AG20443 (cell line): ENCODE measurements at regions not wholly inside any gene's neighbourhood (a gene's known extent, or its start where the extent isn't known, plus 50 kb on each side); places are given as distances from the start of the nearest gene placed in this dataset.

Experiments used
- DNase-seq: peaks from one replicate; pipeline ENCODE4 v3.0.0; 2012; ENCODE audit warnings: low spot score, mixed read lengths

DNA sequence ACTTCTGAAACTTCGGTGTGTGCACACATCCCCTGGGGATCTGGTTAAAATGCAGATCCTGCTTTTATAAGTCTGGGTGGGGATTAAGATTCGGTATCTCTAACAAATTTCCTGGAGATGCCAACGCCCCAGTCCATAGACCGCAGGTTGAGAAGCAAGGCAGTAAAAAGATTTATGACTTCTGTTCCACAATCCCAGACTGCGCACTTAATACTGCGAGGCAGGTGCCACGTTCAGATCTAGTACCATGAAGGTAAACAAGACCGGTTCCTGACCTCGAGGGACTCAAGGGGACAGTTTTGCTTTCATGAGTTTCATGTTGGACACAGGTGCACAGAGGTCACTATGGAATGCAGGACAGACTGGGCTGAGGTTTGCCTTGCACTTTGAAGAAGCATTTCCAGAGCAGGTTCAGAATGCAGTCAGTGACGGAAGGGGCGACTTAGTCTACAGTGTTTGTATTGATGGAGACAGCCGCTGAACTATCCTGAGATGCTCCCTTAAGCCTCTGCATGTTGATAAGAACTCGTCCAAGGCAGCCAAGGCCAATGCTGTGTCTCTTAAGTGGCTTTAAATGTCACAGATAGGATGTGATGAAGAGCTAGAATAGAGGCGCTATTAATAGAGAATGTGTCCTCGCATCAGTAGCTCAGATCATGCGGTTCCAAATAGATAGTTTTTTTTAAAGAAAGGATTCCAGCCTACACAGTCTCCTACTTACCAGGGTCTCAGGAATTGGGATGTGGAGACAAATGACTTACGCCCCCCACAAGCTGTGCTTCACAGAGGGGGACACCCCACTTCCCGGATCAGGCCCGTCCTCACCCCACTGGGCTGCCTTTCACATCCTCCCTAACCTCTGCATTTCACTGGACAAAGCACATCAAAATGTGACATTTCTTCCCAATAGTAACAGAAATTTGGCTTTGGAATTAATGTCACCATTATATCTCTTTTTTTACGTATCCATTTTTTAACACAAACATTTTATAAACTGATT is 97.1 kb upstream of the IRS2 start:
- no peak for DNase-seq

DNA sequence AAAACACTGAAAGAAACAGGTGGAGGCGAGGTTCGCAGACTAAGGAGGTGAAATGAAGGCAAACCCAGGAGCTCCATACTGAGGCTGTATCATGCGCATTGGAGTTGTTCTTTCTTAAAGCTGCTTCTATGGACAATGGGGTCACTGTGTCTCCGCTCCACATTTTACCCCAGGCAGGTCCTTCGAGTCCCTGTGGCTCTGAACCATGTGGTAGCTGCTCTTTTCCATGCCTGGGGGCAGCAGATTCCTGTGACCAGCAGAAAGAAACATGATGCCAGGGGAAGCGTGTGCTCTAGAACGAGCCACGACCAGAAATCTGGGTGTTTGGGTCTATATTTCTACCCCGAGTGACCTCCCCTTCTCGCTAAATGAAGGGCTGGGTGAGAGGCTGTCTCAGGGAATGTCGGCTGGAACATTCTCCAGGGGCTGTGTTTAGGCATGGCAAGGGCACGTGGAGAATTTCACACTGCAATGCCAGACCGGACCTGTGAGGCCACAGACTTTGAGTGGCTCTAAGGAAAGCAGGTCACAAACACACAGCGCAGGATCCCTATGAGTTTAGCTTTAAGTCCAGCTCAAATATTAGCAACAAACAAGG is 95.7 kb upstream of the IRS2 start:
- DNase-seq, result no peak

DNA sequence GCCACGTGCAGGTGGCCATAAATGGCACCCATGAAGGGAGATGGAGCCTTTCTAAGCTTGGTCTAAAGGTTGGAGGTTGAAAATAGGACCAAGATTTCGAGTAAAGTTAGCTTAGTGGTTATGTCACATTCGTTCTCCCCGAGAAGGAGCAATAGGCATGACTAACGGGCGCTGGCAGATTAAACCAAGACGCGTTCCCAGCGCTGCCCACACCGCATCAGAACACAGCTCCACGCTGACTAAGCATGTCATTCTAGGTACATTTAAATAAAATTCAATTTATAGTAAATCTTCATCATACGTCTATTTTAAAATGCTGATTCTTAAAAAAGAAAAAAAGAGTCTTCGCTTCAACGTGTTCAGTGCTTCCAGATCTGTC is 95.0 kb upstream of the IRS2 start:
- DNase-seq, result no peak

DNA sequence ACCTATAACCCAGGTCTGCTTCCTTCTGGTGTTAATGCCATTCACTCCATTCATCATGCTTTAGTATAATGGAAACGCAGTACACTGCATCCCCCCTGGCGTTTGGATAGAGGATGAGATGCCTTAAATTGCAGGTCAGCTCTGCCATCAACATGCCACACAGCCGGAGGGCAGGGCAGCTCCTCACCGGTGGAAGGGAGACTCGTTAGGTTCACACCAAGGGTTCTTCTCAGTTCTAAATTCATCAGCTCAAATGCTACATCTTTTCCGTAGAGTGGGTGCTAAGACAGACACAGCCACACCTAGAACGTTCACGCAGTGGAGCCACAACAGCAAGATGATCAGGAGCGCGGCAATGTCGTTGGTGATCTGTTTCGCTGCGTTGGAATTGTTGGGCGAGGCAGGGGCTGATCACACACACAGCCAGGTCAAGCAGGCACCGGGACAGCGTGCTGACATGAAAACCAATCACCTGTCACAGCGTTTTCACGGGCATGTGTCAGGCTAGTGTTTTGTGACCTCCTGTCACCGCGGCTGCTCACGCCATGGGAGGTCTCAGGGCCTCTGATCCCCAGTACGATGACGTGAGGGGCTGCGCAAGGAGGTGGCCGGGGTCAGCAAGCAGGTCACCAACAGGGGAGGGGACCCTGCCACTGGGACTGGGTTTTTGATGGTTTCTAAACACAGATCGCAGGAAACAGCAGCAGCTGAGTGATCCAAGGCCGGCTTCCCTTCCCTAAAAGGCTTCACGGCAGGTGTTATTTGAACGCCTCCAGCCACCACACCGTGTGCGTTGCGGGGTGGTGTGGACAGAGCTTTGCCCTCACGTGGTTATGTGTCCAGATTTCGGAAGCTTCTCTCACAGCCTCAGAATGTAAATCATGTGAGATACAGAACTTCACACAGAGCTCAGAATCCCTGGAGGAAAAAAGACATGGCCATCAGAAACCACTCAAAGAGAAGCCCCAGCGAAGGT is 94.3 kb upstream of the IRS2 start:
- DNase-seq, result no peak

DNA sequence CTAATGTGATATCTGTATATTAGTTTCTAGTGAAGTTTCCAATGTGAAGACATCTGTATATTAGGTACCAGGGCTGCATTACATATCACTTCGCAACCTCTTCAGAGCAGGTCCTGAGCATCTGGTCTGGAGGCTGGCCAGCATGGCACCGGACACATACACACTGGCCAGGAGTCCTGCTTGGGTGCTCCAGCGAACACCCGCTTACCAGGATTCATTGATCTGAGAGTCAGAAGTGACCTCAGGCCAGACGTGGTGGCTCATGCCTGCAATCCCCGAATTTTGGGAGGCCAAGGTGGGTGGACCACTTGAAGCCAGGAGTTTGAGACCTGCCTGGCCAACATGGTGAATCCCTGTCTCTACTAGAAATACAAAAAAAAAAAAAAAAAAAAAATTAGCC is 93.0 kb upstream of the IRS2 start:
- no peak for DNase-seq

DNA sequence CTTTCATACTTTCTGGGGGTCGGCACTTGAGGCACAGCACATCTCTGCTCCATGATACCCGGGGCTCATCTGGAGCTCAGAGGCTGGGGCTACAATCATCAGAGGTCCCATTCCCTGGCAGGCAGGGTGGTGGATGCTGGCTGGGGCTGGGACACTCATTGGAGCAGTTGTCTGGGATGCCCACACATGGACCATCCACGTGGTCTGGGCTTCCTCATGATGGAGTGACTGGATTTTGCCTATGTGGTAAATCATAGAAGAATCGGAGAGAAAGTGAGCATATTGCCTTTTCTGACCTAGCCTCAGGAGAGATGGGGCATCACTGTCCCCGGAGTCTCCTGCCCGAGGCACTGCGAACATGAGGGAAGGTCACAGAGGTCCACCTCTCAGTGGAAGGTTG is 91.4 kb upstream of the IRS2 start:
- no peak for DNase-seq

DNA sequence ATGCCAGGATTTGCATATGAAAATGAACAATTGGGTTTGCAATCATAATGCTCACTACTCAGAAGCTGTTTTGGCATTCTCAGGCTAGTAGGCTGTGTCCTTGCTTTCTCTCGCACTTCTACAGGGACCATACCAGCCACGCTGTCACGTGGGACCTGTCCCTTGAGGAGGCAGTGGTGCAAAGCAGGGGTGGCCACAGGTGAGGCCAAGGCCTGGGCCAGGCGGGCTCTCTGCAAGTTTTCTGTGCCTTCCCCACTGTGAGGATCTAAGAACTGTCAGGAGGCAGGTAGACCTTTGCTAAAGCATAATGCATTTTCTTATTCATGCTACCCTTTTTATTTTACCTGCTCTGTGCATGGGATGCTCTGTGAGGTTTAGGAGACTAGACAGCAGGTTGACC is 89.4 kb upstream of the IRS2 start:
- no peak for DNase-seq

DNA sequence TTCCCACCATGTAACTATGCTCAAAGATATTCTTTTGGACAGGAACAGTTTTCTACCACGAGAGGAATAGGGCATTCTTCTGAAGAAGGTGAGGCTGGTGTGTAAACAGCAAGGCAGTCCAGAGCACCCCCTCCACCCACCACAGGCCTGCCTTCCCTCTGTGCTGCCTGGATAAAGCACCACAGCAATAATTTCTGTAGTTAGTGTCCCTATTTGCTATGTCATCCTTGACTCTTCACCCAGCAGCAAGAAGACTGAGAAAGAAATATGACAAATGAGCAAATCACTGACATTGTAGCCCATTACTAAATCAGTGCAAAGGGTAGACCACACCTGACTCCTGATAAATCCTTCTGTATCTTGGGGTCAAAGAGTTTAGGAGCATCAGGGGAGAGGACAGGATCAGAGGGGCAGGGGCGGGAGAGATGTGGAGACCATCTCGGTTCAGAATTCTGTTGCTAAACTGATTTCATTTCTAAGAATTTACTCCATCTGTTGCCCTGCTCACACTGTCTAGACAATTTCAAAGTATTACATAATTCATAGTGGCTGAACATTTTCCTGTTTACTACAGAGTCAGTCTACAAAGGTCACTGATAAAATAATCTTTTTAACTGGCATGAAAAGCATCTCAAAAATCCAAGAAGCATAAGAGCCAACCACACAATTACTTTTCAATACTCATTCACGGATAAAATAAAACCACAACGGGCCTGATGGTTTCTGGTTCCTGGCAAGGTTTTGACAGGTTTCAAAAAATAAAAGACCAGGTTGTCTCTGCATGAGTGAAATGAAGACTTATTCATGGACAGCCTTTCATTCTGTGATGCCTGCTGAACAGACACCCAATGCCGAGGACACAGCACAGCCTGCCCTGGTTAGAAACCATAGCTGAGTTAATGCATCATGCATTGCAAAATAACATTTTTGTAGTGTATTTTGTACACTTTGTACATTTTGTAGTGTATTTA is 88.4 kb upstream of the IRS2 start:
- DNase-seq, result peak; percentile 64

DNA sequence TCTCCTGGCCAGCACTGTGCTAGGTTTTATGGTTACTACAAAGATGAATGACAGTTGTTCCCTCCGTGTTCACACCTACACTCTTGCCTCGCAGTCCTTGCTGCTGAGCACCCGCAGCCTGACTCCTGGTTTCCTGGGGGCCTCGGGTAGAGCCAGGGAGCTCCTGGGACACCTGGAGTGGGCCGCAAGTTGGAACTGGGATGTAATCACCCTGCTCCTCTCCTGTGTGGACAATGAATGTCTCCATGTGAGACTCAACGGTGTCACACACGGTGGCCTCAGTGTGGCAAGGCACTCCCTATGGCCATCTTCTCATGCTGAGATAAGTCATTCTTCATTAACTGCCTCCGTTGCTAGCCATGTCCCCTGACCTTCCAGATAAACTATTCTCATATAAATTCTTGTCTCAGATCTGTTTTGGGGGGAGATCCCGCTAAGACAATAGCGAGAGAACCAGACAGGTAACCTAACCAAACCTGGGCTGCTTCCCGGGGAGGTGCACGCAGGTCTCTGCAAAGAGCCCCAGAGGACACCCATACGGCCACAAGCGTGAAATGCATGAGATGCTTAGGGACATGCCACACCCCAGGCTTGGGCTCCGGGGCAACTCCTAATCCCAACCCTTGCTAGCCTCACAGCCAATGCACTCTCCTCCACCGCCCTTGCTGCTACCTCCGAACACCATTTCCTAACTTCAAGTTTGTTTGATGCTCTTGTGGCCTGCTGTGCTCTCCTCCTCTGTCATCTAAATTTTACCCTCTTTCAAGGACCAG is 87.2 kb upstream of the IRS2 start:
- no peak for DNase-seq

DNA sequence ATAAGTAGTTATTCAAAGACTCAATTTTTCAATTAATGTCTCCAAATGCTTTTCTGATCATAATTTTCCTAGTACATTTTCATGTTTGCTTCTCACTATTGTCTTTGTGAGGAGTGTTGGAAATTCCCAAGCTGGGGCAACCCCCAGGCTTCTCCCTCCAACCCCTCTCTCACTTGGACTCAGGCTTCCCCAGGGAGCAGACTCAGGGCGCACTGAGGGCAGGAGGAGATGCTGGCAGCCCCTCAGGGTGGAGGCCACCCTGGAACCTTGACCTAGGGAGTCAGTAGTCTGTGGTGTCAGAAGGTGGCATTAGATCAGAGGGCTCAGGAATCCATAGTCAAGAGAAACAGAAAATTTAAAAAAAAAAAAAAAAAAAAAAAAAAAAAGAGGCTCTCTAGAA is 86.5 kb upstream of the IRS2 start:
- no peak for DNase-seq

DNA sequence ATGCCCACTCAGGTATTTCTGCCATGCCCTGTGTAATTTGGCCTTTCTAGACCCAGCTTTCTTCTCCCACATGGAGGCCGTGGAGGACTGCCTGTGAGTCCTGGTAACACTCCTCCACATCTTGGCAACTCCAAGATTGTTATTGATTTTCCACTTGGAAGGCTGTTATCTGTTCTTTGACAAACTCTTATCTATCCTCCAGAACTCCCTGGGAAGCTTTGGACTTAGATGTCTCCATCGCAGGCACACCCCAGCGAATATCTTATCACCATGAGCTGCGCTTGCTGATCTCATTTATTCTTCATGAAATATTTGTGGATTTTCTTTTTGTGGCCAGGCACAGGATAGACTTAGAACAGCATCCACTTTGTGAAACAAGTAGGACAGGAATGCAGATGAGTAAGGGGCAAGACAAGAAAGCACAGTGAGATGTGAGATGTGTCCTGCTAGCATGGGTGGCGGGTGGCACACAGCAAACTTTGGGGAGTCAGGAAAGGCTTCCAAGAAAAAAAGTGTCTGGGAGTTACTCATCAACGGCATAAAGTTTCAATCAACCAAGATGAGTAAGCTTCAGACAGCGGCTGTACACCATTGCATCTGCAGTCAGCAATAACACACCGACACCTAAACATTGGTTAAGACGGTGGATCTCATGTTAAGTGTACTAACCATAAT is 84.5 kb upstream of the IRS2 start:
- no peak for DNase-seq

DNA sequence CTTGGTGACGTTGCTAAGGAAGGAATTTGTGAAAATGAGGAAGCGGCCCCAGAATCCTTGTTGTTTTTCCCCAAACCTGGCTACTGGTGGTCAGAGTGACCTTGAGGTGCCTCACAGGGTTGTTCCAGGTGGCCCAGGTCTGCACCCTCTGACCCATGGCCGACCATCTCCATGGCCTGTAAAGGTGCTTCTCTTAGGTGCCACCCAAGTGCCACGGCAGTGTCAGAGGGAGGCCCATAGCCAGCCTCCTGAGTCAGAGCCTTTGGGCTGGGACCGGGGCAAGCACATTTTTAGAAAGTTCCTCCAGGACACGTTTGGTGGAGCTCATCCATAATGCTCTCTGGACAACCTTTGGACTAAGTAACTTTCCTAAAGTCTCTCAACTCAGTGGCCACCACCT is 83.9 kb upstream of the IRS2 start:
- DNase-seq, result no peak

DNA sequence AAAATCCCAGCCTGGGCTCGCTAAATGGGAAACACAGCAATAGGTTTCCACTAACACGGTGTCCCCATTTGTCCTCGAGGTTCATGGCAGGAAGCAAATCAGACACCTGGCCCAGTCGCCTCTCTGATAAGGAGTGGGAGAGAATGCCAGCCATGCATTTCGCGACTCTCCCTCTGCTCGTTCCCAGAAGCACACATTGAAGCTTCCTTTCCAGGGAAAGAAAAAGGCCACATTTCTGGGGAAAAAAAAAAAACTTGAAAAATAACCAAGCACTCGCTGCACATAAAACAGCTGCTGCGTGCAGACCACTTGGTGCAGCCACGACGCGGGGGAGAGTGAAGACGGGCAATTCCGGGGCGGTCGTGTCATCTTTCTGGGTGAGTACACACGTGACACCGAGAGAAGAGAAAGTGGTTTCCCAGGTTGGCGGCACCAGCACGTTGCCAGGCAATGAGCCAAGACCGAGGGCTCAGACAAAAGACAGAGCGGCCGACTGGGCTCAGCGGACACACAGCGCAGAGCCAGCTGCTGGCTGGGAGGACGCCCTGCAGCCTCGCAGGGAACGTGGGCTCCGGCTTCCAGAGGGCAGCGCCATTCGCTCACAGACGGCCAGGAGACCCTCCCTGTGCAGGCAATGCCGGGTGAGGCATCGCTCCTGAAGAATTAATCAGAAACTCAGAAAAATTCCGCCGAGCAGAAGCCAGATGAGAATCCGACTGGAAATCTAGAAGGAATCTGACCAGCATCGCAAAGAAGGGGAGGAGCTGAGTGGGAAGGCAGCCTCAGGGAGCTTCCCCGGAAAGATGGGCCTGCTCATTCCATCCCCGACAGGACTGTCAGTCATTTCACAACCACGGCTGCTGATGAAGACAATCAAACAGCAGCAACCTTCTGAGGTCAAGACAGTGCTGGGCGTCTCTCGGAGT is 83.2 kb upstream of the IRS2 start:
- DNase-seq, result peak; percentile 87

DNA sequence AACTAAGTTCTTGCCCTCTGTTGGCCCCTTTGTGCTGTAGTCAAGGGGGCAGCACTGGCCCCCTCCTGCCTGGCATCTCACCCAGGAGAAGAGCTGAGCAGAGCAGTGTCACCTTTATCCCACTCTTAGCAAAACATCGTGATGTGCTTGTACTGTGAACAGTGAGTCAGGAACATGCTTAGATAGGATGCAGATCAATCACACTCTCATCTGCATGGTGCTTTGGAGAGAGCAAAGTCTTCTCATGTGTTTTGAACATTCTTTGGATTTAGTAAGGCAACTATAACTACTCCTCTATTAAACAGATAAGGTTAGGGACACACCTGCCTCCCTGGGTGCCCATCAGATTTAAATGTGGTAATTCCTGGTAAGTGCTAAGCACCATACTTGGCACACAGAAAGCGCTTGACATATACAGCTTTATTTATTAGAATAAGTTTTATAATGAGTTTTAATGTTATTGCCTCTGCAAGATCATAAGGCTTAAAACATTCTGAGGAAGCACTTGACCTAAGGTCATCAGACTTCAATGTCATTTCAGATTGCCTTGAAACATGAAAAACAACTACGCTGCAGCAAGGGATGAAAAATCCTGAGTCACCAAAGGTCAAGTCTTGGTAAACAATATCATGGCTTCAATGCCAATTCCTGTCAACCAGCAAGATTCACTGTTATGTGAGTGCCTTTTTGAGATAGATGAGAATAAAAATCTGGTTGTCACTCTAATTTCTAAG is 82.4 kb upstream of the IRS2 start:
- no peak for DNase-seq

DNA sequence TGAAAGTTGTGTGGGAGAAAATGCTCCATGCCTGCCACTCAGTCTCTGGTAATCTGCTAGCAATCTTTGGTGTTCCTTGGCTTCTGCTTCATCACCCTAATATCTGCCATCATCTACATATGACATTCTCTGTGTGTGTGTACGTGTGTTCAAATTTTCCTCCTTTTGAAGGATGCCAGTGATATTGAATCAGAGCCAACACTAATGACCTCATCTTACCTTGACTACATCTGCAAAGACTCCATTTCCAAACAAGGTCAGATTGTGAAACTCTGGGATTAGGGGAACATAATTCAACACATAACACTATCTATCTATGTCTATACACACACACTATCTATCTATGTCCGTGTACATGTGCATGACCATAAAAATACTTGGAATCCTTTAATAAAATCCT is 81.4 kb upstream of the IRS2 start:
- no peak for DNase-seq

DNA sequence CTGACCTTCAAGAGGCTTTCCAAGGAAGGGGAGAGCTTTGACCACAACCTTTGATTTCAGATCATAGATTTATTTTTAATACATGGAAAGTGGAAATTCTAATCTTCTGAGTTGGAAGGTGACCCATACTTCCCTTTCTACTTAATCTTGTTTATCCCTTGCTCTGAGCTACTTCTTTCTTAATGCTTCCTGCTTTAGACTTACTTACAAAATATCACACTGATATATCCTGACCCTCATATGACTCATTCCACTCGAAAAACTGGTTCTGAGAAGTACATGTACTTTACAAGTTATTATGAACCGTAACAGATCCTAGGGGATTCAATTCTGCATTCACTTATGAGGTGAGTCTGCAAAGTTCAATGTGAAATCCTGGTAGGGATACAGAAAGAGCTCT is 76.2 kb upstream of the IRS2 start:
- DNase-seq, result no peak

DNA sequence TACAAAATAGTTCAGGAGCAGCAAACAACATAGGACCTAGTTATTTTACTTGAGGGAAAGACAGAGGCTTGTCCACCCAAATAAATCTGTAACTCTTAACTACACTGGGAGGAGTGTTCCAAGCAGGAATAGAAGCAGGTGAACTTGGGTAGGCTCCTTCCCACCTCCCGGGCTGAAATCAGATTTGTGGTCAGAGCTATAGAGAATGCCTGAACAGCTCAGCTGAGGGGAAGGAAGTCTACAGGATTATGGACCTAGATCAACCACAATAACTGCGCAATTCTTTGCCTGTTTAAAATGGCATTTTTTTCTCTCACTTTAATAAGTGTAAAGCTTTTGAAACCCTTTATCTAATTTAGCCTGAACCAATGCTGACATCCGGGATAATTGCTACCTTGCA is 73.5 kb upstream of the IRS2 start:
- DNase-seq, result no peak

DNA sequence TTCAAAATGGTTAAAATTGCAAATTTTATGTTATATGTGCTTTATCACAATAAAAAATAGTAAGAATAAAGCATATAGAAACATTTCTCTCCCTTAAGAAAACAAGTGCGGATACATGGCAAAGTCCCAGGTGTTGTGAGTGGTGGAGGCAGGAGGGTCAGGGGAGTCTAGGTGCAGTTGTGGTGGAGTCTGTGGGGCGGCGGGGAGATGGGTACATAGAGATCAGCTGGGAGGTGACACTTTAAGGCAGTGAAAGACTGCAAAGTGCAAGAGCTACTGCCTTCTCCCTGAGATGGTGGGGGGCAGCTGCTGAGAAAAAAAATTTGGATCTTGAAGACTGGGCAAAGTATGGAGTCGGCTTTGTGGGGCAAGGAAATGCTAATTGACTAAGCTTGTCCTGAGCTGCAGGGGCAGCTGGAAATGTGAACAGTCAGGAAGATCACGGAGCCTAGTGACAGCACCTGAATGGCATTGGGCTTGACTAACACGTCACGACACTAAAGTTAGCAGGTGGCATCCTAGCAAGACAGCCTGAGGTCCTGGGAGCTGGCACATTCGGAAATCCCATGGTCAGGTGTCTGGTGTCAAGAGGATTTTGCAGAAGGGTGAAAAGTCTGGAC is 72.9 kb upstream of the IRS2 start:
- DNase-seq, result no peak
